Neural cell (in vitro differentiated cells): ENCODE measurements at regions not wholly inside any gene's neighbourhood (a gene's known extent, or its start where the extent isn't known, plus 50 kb on each side); places are given as distances from the start of the nearest gene placed in this dataset.

ENCODE experiments used
- H2AFZ ChIP-seq: fragments of 200-600, 300-800 bp; sonication (generic), shearing (Covaris generic); 2 replicates; pipeline ENCODE4 v1.6.0; 2014; ENCODE audit warnings: low read depth, mild to moderate bottlenecking, antibody characterized with exemption, low read length, moderate library complexity
- H3F3A ChIP-seq: fragments of 200-600 bp; shearing (Covaris generic); 2 replicates; pipeline ENCODE4 v1.6.1; 2016; ENCODE audit warnings: mild to moderate bottlenecking, moderate library complexity, mixed read lengths, antibody characterized with exemption, low read length; ENCODE audit not compliant: insufficient read depth, poor library complexity, severe bottlenecking
- H3K27ac ChIP-seq: fragments of 200-600, 300-800 bp; sonication (generic), shearing (Covaris generic); 2 replicates; pipeline ENCODE4 v1.5.1; 2014; ENCODE audit warnings: mild to moderate bottlenecking, low read length, moderate library complexity
- H3K27me3 ChIP-seq: fragments of 300-800, 200-600 bp; sonication (generic), shearing (Covaris generic); 2 replicates; pipeline ENCODE4 v1.6.0; 2014; ENCODE audit warnings: mild to moderate bottlenecking, low read depth, low read length, moderate library complexity; ENCODE audit not compliant: insufficient read depth
- H3K36me3 ChIP-seq: fragments of 300-800, 200-600 bp; sonication (generic), shearing (Covaris generic); 2 replicates; pipeline ENCODE4 v1.5.1; 2014; ENCODE audit warnings: mild to moderate bottlenecking, antibody characterized with exemption, low read length, moderate library complexity; ENCODE audit not compliant: insufficient read depth
- H3K4me2 ChIP-seq: fragments of 300-800, 200-600 bp; sonication (generic), shearing (Covaris generic); 2 replicates; pipeline ENCODE4 v1.6.0; 2014; ENCODE audit warnings: mild to moderate bottlenecking, low read length
- H3K4me3 ChIP-seq: fragments of 300-800, 200-600 bp; sonication (generic), shearing (Covaris generic); 2 replicates; pipeline ENCODE4 v1.5.1; 2014; ENCODE audit warnings: mild to moderate bottlenecking, low read length, moderate library complexity
- H3K79me2 ChIP-seq: fragments of 200-600 bp; shearing (Covaris generic); replicated peaks from 2 replicates; pipeline ENCODE4 v1.6.0; 2014; ENCODE audit warnings: mild to moderate bottlenecking, low read length, moderate library complexity; ENCODE audit not compliant: insufficient read depth
- H3K9ac ChIP-seq: fragments of 300-800, 200-600 bp; sonication (generic), shearing (Covaris generic); 2 replicates; pipeline ENCODE4 v1.6.1; 2016; ENCODE audit warnings: mild to moderate bottlenecking, low read length, mixed read lengths
- H3K9me2 ChIP-seq: fragments of 200-600 bp; shearing (Covaris generic); 2 replicates; pipeline ENCODE4 v1.6.1; 2016; ENCODE audit warnings: mild to moderate bottlenecking, low read length, mixed read lengths; ENCODE audit not compliant: insufficient read depth
- H3K9me3 ChIP-seq: fragments of 200-600, 300-800 bp; sonication (generic), shearing (Covaris generic); 2 replicates; pipeline ENCODE4 v1.6.1; 2016; ENCODE audit warnings: mild to moderate bottlenecking, mixed run types, low read length, moderate library complexity, mixed read lengths
- H4K20me1 ChIP-seq: fragments of 200-600 bp; shearing (Covaris generic); 2 replicates; pipeline ENCODE4 v1.6.1; 2016; ENCODE audit warnings: mild to moderate bottlenecking, mixed run types; ENCODE audit not compliant: insufficient read depth
- CTCF ChIP-seq: fragments of 450-650 bp; IDR thresholded peaks from 2 replicates; pipeline ENCODE4 v1.5.1; 2014; ENCODE audit warnings: antibody characterized with exemption, mild to moderate bottlenecking, moderate library complexity; ENCODE audit not compliant: poor library complexity, severe bottlenecking
- EP300 ChIP-seq: fragments of 450-650 bp; conservative IDR thresholded peaks from 2 replicates; pipeline ENCODE4 v1.6.1; 2014; ENCODE audit warnings: antibody characterized with exemption, mild to moderate bottlenecking, moderate library complexity; ENCODE audit not compliant: poor library complexity, severe bottlenecking
- EZH2 ChIP-seq: fragments of 200-600, 300-800 bp; shearing (Covaris generic), sonication (generic); IDR thresholded peaks from 2 replicates; pipeline ENCODE4 v1.6.1; 2014; ENCODE audit warnings: antibody characterized with exemption, low read length, borderline replicate concordance, mild to moderate bottlenecking; ENCODE audit not compliant: insufficient read depth, poor library complexity, severe bottlenecking
- MXI1 ChIP-seq: fragments of 450-650 bp; conservative IDR thresholded peaks from 2 replicates; pipeline ENCODE4 v1.6.1; 2014; ENCODE audit warnings: antibody characterized with exemption, mild to moderate bottlenecking; ENCODE audit not compliant: poor library complexity, severe bottlenecking
- POLR2AphosphoS5 ChIP-seq: IDR thresholded peaks from 2 replicates; pipeline ENCODE4 v1.6.1; 2012
- RAD21 ChIP-seq: fragments of 450-650 bp; conservative IDR thresholded peaks from 2 replicates; pipeline ENCODE4 v1.6.1; 2014; ENCODE audit warnings: antibody characterized with exemption, mild to moderate bottlenecking, moderate library complexity
- REST ChIP-seq: IDR thresholded peaks from 2 replicates; pipeline ENCODE4 v1.6.1; 2012; ENCODE audit warnings: borderline replicate concordance
- SMC3 ChIP-seq: fragments of 450-650 bp; conservative IDR thresholded peaks from 2 replicates; pipeline ENCODE4 v1.6.1; 2014; ENCODE audit warnings: antibody characterized with exemption, mild to moderate bottlenecking, moderate library complexity; ENCODE audit not compliant: poor library complexity
- TAF1 ChIP-seq: IDR thresholded peaks from 2 replicates; pipeline ENCODE4 v1.6.1; 2012; ENCODE audit warnings: low read depth

DNA sequence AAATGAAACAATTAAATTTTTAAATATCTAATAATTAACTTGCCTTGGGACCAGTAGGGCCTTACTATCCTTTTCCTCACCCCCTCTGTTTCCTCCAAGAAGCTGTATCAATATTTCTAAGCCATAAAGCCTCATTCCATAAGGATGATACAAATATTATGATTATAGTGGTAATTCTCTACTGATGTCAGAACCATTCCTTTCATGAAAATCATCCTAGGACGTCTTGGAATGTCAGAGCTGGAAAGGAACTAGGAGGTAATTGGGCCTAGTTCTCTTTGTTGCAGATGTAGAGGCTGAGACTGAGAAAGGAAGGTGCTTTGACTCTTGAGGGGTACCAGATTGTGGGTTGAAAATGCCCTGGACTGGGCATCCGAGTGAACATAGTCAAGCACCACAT is 766.7 kb upstream of the GHITM start:
- H3F3A ChIP-seq: no peaks in the 10 kb centered on the region
- no peak overlapping the region for H2AFZ ChIP-seq
- H3K9me3 ChIP-seq: no peaks in the 10 kb centered on the region
- H3K27me3 ChIP-seq: no peaks in the 10 kb centered on the region
- no peaks in the 10 kb centered on the region for H3K9me2 ChIP-seq
- H3K27ac ChIP-seq: no peak overlapping the region
- H3K79me2 ChIP-seq: no peaks in the 10 kb centered on the region
- TF ChIP-seq RAD21 (no peak), TAF1 (no peak), EZH2 (no peak), EP300 (no peak), CTCF (no peak), SMC3 (no peak), POLR2AphosphoS5 (no peak), REST (no peak), MXI1 (no peak)
- H3K9ac ChIP-seq: no peak overlapping the region
- no peaks in the 10 kb centered on the region for H3K36me3 ChIP-seq
- no peak overlapping the region for H3K4me2 ChIP-seq
- H4K20me1 ChIP-seq: no peaks in the 10 kb centered on the region
- H3K4me3 ChIP-seq: no peak overlapping the region

DNA sequence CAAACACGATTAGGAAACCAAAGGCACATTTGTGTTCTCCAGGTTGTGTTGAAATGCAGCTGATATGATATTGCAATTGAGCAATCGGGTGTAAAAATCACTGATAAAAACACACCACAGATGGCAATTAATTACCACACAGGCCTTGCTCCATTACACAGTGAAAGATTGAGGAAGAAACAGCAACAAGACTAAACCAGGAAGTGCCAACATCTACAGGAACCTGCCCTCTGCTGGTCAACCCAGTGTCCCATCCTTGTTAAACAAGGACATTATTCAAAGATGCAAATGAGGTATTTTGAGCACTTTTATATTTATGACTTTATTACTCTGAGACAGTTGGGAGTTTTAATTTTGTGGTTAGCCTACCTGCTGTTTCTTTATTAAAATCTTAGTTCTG is 765.6 kb upstream of the GHITM start:
- TF ChIP-seq RAD21: peak; percentile 30
- no peak for TF ChIP-seq MXI1
- no peak for TF ChIP-seq EZH2
- TF ChIP-seq POLR2AphosphoS5: no peak
- no peak for TF ChIP-seq SMC3
- no peak for TF ChIP-seq EP300
- peak; percentile 36 for TF ChIP-seq CTCF
- no peak for TF ChIP-seq REST
- no peak for TF ChIP-seq TAF1
- H3K36me3 ChIP-seq: no peaks in the 10 kb centered on the region
- H4K20me1 ChIP-seq: no peaks in the 10 kb centered on the region
- H3K4me3 ChIP-seq: no peak overlapping the region
- no peaks in the 10 kb centered on the region for H3K27me3 ChIP-seq
- no peaks in the 10 kb centered on the region for H3K79me2 ChIP-seq
- no peaks in the 10 kb centered on the region for H3F3A ChIP-seq
- no peak overlapping the region for H2AFZ ChIP-seq
- H3K9ac ChIP-seq: no peak overlapping the region
- H3K9me2 ChIP-seq: no peaks in the 10 kb centered on the region
- H3K9me3 ChIP-seq: no peaks in the 10 kb centered on the region
- no peak overlapping the region for H3K27ac ChIP-seq
- no peak overlapping the region for H3K4me2 ChIP-seq
